Thyroid gland (tissue), 4 donors: ENCODE measurements at regions not wholly inside any gene's neighbourhood (a gene's known extent, or its start where the extent isn't known, plus 50 kb on each side); places are given as distances from the start of the nearest gene placed in this dataset.

ENCODE experiments used
- DNase-seq, 2 donors: peaks; one replicate each; pipeline ENCODE4 v3.0.0-alpha.2; 2019
- H3K27ac ChIP-seq, 3 donors: fragments of 200-600 bp; sonication (generic); 1 replicate in 2 of 3; 2 replicates in 1 of 3; pipeline ENCODE4 v1.5.1; 2016 to 2019; ENCODE audit warnings: mild to moderate bottlenecking in 1 of 3, moderate library complexity in 1 of 3
- H3K27me3 ChIP-seq: fragments of 200-600 bp; sonication (generic); one replicate; pipeline ENCODE4 v1.5.1; 2019
- H3K36me3 ChIP-seq, 2 donors: fragments of 200-600 bp; sonication (generic); one replicate each; pipeline ENCODE4 v1.5.1; 2016 to 2019
- H3K4me1 ChIP-seq, 2 donors: fragments of 200-600 bp; sonication (generic); one replicate each; pipeline ENCODE4 v1.5.1; 2017 to 2019
- H3K4me3 ChIP-seq, 3 donors: fragments of 200-600 bp; sonication (generic); replicated peaks in 1 of 3; 1 replicate in 2 of 3; 2 replicates in 1 of 3; pipeline ENCODE4 v1.5.1; 2016; ENCODE audit warnings: mild to moderate bottlenecking in 1 of 3
- H3K9me3 ChIP-seq: fragments of 200-600 bp; sonication (generic); one replicate; pipeline ENCODE4 v1.5.1; 2017
- CTCF ChIP-seq, 6 experiments: fragments of 200-600 bp in 3 of 6; fragments of 450-650 bp in 3 of 6; sonication (generic) in 3 of 6; IDR thresholded peaks; one replicate each; pipeline ENCODE4 v1.5.1; 2016 to 2019; ENCODE audit warnings: antibody characterized with exemption in 6 of 6, mild to moderate bottlenecking in 2 of 6, inconsistent platforms in 1 of 6, moderate library complexity in 1 of 6
- POLR2A ChIP-seq, 2 donors: fragments of 450-650 bp; IDR thresholded peaks; one replicate each; pipeline ENCODE4 v1.6.1; 2017; ENCODE audit warnings: antibody characterized with exemption in 2 of 2, mild to moderate bottlenecking in 2 of 2, moderate library complexity in 1 of 2
- WGBS, 2 donors: methylation state at CpG; one replicate each; pipeline ENCODE4 v1.1.5; 2017; 5-methylcytosine and 5-hydroxymethylcytosine counted together
- intact Hi-C: fragments of 100-400 bp; cut with DNase I; formaldehyde crosslinking; loops from one replicate; pipeline ENCODE4 v1.15.1; 2023

GRCh38 chr2:10183146-10183675 lies 60.7 kb downstream of the RRM2 start:
- TF ChIP-seq POLR2A (IDR thresholded peaks at IDR 0.05) (no peak), CTCF (IDR thresholded peaks at IDR 0.05) (no peak)
- intact Hi-C loops, result no loop called here
- Histone ChIP-seq H3K9me3 (no peaks in the 10 kb centered on the region), H3K36me3 (no peaks in the 10 kb centered on the region), H3K27me3 (no peaks in the 10 kb centered on the region), H3K4me1 (no peaks in the 10 kb centered on the region), H3K4me3 (no peak overlapping the region), H3K27ac (no peak overlapping the region)
- WGBS, 2 donors, result 84 to 93% methylated on average over 5 to 7 of the region's 7 CpGs
- DNase-seq, result no peak

GRCh38 chr2:10184421-10184820 lies 61.9 kb downstream of the RRM2 start:
- no peak for TF ChIP-seq POLR2A (IDR thresholded peaks at IDR 0.05)
- DNase-seq, result no peak
- Histone ChIP-seq H3K27me3 (no peaks in the 10 kb centered on the region), H3K27ac (no peak overlapping the region), H3K36me3 (no peaks in the 10 kb centered on the region), H3K4me1 (no peaks in the 10 kb centered on the region), H3K4me3 (no peak overlapping the region), H3K9me3 (no peaks in the 10 kb centered on the region)
- 63 to 66% methylated on average over 5 of the region's 6 CpGs for WGBS, 2 donors
- intact Hi-C loops, result no loop called here

- H3K4me1 ChIP-seq, result no peaks in the 10 kb centered on the region
- no peaks in the 10 kb centered on the region for H3K36me3 ChIP-seq
- no peak overlapping the region for H3K27ac ChIP-seq
- TF ChIP-seq CTCF (IDR thresholded peaks at IDR 0.05), result no peak
- no peak for TF ChIP-seq POLR2A (IDR thresholded peaks at IDR 0.05)
- H3K27me3 ChIP-seq, result no peaks in the 10 kb centered on the region
- intact Hi-C loops, result no loop called here
- H3K4me3 ChIP-seq, result no peak overlapping the region
- 72 to 74% methylated on average over 8 of the region's 8 CpGs for WGBS, 2 donors
- no peaks in the 10 kb centered on the region for H3K9me3 ChIP-seq
- no peak for DNase-seq
Observed at GRCh38 chr2:10185046-10185445, 62.5 kb downstream of the RRM2 start.

GRCh38 chr2:10185755-10186154 lies 63.2 kb downstream of the RRM2 start:
- TF ChIP-seq CTCF (IDR thresholded peaks at IDR 0.05) (no peak), POLR2A (IDR thresholded peaks at IDR 0.05) (no peak)
- no peak overlapping the region for H3K27ac ChIP-seq
- no peak for DNase-seq
- no peaks in the 10 kb centered on the region for H3K4me1 ChIP-seq
- H3K9me3 ChIP-seq, result no peaks in the 10 kb centered on the region
- H3K4me3 ChIP-seq, result no peak overlapping the region
- H3K27me3 ChIP-seq, result no peaks in the 10 kb centered on the region
- intact Hi-C loops, result no loop called here
- WGBS, 2 donors, result 70 to 78% methylated on average over 4 of the region's 4 CpGs
- H3K36me3 ChIP-seq, result no peaks in the 10 kb centered on the region

- H3K4me1 ChIP-seq, result no peaks in the 10 kb centered on the region
- TF ChIP-seq CTCF (IDR thresholded peaks at IDR 0.05) (no peak), POLR2A (IDR thresholded peaks at IDR 0.05) (no peak)
- intact Hi-C loops, result no loop called here
- no peak for DNase-seq
- no peaks in the 10 kb centered on the region for H3K36me3 ChIP-seq
- no peak overlapping the region for H3K27ac ChIP-seq
- no peaks in the 10 kb centered on the region for H3K9me3 ChIP-seq
- WGBS, 2 donors, result 89% methylated on average over 14 of the region's 24 CpGs
- H3K4me3 ChIP-seq, result no peak overlapping the region
- no peaks in the 10 kb centered on the region for H3K27me3 ChIP-seq
Observed at GRCh38 chr2:10186868-10187535, 64.5 kb downstream of the RRM2 start.
